HG03378 (cell line): ENCODE measurements at regions not wholly inside any gene's neighbourhood (a gene's known extent, or its start where the extent isn't known, plus 50 kb on each side); places are given as distances from the start of the nearest gene placed in this dataset.
"Not testable (repeated sequence)": the region's sequence is repeated elsewhere in the genome, so short reads cannot be mapped to it uniquely, and the experiment has no call there.

Experiments used
- ATAC-seq: cut with Tn5 transposase; IDR thresholded peaks from one replicate; pipeline ENCODE4 v1.9.1; 2021; ENCODE audit warnings: mild to moderate bottlenecking, moderate library complexity; ENCODE audit not compliant: unreplicated experiment

DNA sequence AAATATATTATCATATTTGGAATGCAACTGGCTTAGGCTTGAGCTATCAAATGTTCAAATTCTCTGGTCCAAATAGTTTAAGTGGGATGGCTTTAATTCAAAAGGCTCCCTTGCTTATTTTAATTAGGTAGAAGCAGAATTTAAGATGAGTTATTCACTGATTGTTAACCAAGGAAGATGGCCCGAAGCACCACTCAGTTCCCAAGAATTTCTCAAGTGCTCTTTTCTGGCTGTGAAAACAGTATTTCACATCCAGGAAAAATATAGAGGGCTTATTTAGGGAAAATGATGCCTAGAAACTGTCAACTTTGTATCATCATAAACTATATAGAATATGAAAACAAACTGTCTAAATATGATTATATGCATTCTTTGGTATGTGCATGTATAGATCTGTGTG is 246.5 kb upstream of the SFRP2 start:
- no peak for ATAC-seq

DNA sequence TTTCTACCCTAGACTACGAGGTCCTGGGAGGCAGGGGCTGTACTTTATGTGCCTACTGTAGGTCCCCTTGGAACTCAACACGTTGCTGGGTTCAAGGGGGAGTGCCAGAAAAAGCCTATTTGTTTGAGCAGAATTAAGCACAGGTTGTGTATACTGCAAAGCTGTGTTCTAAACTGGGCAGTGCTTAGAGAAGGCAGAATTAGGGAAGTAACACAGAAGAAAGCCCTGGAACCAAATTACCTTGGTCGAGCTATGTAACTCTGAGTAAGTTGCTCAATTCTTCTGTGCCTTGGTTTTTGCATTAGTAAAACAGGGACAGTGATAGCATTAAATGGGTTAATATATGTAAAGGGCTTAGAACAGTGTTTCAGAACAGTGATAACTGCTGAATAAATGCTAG is 245.0 kb upstream of the SFRP2 start:
- no peak for ATAC-seq

DNA sequence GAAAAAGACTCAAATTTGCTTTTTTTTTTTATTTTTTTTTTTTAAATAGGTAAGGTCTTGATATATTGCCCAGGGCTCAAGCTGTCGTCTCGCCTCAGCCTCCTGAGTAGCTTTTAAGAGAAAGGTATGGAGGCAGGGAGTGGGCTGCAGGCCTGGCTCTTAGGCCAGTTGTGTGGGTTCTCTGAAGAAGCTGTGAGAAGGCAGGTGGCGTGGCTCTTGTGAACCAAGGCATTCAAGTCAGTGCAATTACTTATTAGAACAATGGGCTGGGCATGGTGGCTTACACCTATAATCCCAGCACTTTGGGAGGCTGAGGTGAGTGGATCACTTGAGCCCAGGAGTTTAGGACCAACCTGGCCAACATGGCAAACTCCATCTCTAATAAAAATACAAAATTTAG is 244.0 kb upstream of the SFRP2 start:
- no peak for ATAC-seq

DNA sequence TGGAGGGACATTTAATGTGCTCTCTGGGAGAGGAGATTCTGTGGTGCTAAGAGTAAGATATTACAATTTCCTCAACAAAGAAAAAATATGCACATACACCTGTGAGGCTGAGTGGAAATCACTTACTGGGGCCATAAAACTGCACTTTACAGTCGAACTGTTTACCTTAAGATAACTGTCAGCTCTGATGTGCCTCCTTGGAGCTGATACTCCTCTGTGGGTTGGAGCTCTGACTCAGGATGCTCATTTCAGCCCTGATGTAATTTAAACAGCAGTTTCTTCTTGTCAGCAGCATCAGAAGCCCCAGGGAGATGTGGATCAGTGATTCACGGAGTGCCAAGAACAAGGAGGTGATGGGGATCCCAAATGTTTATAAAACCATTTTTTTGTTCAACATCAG is 241.9 kb upstream of the SFRP2 start:
- no peak for ATAC-seq

DNA sequence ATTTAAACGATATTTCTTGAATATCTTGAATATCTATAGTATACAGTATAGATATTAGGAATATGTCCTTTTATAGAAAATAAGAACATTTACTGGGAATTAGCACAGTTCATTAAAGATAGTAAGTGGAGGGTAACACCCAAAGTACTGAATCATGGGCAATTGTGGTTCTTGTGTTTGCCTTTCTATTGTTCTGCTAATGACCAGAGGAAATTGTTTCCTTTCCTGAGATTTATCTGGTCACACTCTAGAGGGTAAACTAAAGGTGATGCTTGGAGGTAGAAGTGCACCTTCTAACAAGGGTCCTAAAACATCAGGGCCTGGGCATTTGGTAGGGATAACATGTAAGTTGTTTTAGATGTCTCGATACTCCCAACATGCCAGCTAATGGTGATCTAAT is 241.3 kb upstream of the SFRP2 start:
- no peak for ATAC-seq

DNA sequence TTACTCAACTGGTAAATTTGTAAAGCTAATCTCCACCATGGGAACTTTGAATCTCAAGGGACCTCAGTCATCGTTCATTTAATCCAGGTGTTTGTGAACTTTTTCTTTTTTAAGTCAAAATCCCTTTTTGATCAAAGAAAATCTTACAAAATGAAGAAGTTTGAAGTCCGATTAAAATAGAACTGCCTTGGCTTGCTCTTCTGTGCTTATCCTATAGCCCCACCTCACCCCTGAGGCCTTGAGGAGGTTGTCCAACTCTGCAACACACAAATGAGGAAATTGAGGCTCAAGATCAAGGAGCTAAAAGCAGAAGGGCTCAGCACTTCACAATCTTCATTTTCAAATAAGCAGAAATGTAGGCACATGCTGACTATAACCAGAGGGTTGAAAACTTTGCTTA is 240.3 kb upstream of the SFRP2 start:
- ATAC-seq: no peak

DNA sequence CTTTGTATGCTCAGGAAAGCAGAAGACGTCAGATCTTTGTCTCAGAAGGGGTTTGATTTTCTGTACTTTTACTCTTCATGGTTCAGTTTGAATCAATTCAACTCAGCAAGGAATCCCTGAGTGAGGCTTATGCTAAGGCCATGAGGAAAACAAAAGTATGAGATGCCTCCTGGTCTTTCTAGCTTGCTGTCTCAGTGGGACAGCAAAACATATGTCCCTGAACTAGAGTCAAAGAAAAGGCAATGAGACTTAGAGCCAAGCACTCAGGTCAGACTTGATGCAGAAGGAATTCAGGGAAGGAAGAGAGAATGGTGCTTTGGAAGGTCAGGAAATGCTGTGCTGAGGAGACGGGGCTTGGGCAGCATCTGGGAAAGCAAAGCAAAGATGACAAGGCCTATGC is 236.2 kb upstream of the SFRP2 start:
- ATAC-seq: no peak

DNA sequence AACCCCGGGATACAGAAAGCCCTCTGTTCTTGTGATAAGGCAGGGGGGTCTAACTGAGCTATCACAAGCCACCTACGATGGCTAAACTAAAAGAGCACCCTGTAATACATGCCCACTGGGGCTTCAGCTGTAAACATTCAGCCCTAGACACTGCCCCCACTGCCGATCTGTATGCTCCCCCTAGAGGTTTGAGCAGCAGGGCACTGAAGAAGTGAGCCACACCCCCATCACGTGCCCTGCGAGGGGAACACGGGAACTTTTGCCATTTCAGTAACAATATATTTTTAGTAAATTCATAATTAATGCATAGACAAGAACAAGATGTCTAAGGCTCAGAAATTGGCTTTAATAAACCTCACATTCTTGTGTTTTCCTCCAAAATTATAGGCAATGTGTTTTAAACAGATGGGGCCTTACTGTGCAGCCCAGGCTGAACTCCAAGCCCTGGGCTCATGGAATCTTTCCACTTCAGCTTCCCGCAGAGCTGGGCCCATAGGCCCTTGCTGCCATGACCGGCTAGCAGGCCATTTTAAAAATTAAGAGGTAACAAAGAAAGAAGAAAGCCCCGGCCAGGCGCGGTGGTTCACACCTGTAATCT is 235.3 kb upstream of the SFRP2 start:
- no peak for ATAC-seq

DNA sequence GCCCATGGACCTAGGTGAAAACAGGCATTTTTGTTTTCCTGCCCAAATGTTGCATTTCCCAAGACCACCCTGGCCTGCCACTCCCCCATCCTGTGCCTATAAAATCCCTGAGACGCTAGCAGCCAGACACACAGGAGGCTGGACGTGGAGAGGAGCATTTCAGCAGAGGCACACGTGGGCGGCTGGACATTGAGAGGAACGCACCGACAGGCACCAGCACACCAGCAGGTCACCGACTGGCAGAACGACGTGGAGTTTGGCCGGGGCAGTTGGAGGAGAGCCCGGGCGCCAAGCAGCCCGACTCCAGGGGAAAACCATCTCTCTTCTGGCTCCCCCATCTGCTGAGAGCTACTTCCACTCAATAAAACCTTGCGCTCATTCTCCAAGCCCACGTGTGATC is 234.8 kb upstream of the SFRP2 start:
- ATAC-seq: not testable (repeated sequence)

DNA sequence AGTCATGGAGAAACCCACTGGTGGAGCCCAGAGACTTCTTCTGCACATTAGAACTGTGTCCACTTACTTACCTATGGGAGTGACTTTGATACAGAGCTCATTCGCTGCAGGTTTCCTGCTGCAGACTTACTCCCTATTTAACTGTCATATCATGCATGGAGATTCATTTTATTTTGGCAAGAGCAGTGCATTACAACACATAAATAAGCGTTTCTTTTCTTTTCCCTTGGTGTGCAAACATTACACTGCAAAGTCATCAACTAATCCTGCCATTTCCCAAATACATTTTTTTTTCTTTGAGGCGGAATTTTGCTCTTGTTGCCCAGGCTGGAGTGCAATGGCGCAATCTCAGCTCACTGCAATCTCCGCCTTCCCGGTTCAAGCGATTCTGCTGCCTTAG is 230.9 kb upstream of the SFRP2 start:
- ATAC-seq: no peak

DNA sequence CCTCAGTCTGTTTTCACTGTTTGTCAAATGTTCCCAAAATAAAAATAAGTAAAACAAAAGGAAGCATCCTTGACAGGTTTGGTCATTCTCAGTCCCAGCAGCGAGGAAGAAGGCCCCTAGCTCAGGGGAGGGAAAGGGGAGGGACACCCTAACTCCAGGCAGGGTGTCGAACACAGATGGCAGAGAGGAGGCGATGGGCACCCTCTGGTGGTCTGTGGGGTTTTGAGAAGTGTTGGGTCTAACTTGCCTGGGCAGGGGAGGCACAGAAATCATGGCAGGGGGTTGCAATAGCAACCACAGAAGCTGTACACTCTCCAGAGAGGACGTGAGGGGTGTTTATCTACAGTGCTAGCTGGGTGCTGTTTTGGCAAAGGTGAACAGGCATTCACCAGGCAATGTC is 229.8 kb upstream of the SFRP2 start:
- ATAC-seq: no peak

DNA sequence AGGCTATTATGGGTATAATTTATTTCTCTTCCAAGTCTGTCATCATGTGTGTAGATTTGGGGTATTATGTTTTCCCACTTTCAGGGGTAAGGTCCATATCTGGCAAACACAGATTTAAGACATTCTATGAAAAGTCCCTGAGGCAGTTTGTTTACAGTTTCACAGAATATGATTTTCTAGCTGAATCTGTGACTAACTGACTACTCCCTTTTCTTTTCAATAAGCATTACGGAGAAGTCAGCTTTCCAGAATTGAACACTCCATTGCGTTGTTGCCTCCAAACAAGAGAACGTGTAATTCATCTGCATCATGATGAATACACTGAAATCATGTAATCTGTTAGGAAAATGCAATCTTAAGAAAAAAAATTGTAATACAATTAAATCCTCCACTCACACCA is 226.7 kb upstream of the SFRP2 start:
- no peak for ATAC-seq

DNA sequence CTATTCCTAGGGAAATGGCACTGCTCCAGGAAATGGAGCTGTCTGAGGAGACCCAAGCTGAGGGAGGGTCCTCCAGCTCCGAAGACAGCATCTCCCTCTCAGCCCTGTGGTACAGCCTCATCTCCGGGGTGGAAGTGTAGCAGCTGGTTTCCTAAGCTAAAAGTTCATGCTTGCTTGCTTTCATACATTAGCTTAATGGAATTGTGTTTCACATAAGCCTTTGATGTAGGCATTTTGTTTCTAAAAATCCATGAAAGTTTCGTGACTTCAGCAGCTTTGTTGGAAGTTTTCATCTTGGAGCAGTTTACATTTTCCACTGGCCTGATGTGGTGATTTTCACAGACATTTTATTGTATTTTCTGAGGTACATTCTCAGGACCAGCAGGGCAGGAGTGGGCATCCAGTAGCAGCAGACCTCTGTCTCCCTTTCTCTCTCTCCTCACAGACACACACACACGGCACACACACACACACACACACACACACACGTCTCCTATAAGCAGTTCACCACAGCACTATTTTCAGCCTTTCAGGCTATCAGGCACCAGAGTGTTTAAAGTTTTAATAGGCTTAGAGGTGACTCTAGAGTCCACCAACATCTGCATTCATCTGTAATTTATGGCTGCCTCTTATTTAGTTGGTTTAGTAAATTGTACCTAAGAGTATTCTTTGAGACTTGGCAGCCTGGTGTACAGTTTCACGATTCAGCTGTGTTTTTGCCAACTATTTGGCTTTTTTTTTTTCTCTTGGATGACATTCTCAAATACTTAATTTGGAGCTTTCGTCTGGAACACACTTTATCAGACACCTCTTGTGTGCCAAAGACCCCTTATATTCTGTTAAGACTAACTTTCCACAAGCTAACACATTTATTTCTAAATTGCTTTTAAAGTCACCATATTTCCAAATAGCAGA is 225.8 kb upstream of the SFRP2 start:
- no peak for ATAC-seq

DNA sequence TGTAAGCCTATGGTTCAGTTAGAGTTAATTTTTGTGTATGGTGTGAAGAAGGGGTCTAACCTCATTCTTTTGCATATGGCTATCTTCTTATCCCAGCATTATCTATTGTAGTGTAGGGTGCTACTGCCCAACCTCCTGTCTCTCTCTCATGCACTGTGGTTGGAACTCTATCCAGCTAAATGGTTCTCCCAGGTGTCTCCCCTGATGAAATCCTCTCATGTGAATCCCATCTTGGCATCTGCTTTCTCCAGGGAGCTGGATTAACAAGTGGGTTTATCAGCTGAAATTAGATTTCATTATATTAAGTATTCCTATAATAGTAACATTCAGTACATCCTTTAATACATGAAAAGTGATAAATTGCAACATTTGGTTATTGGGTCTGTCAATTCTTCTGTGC is 224.7 kb upstream of the SFRP2 start:
- ATAC-seq: no peak

DNA sequence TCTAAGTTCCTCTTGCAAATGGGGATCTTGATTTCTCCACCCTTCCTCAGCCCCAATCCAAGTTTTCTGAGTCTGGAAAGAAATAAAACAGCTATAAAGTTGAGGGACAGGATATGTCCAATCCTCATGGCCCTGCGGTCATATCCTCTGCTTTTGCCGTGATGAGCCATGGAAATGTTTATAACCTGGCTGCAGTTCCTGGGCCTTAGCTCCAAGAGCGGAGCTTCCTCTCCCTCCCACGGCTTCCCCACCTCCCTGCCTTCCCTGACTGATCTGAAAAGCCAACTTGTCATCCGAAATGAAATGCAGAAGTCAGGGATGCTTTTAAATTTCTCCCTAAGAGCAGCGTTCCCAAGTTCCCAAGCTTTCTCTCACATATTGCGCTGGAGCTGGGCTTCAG is 221.5 kb upstream of the SFRP2 start:
- no peak for ATAC-seq

DNA sequence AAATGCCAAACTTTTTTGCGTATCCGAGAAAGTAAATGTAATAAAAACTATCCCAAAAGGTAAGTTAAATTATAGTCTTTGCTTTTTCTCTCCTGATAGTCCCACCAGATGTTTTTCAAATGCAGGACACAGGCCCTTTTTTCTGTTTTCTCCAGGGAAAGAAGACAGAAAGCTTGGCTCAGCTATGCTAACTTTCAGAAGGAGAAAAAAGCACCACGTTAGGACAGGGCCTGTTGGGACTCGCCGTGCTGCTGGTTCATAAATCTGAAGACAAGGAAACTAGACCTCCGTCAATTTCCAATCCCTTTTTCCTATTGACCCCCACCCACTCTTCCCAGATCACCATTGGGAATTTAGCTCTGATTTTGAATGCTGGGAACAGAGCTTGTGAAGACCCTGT is 220.9 kb upstream of the SFRP2 start:
- no peak for ATAC-seq

DNA sequence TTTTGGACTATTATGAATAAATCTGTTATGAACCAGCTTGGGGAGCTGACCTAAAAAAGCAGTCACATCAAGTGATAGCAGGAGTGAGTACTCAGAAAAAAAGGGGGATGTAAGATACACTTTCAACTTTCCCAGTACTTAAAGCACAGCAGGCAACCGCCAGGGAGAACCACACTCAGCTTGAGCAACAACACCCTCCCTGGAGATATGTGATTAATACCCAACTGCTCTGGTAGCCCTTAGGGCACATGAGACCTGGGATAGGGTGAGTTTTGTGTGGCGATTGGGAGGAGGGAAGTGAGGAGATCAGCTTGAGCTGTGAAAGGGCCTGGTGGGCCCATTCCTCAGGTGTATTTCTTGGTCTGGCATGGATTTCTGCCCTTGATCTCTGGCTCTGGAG is 220.3 kb upstream of the SFRP2 start:
- ATAC-seq: no peak

DNA sequence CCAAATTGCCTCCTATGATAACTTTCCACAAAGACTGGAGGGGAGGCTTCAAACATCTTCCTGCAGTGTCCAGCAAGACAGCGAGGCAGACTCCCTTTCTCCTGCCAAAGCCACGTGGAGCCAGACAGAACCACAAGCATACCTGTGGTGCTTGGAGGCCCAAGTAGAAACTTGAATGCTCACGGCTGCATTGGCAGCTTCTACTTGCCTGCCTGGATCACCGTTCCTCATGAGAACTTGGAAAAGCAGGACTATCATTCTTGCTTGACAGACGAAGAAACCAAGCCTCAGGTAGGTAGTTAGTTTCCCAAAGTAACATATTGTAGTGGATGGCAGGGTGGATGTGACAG is 216.3 kb upstream of the SFRP2 start:
- ATAC-seq: no peak

DNA sequence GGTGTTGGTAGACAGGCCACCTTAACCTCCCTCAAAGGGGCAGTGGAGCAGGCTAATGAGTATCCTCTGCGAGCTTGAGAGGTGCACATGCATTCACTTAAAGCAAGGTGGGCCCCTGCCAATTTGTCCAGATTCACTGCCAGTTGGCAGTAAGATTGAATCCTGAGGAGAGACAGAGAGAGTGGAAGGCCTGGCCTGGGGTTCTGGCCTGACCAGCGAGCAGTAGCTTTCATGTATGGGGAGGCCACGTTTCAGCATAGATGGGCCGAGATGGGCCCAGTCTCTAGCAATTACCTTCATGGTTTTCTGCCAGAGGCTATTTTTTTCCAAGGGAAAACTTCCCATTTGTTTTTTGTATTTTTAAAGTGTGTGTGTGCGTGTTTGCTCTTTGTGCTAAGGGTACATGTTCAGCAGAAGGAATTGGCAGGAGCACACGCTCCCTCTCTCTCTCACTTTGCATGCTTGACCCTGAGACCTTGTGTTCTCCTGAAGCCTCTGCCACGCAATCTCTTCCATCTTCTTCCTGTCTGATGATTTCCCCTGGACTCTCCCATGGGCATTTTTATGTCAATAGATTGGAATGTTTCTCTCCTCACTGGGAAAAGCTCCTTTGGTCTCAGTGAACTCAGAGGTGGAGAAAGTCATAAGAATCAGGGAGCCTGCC is 215.8 kb upstream of the SFRP2 start:
- ATAC-seq: no peak

DNA sequence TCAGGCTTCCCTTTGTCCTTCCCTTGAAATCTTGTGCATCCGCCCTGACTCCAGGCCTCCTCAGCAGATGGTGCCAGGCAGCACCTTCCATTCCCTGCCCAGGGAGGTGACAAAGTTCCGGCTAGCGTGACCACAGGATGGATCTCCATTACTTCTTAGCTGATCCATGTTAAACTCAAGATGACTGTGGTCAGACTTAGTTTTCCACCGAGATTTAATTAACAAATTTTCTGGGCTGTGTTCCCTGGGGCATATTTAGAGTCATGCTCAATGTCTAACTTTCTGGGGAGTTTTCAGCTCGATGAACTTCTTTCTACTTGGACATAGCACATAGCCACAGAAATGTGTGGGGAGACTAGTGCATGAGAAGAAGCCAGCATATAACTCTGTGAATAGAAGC is 215.1 kb upstream of the SFRP2 start:
- no peak for ATAC-seq

DNA sequence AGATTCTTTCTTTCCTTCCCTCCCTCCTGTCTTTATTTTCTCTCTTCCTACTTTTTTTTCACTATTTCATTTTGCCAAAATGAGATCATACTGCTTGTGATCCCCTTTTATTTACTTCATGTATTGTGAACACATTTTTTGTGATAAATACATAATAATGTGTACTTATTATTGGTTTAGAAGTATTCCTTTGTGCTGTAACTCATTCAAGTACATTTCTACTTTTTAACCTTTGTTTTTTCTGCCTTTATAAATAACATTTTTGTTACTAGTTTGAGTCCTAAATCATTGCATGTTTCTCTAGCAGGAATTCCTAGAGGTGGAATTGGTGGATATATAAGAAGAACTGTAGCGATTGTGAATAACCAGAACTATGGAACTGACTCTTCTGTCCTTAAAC is 214.5 kb upstream of the SFRP2 start:
- ATAC-seq: no peak

DNA sequence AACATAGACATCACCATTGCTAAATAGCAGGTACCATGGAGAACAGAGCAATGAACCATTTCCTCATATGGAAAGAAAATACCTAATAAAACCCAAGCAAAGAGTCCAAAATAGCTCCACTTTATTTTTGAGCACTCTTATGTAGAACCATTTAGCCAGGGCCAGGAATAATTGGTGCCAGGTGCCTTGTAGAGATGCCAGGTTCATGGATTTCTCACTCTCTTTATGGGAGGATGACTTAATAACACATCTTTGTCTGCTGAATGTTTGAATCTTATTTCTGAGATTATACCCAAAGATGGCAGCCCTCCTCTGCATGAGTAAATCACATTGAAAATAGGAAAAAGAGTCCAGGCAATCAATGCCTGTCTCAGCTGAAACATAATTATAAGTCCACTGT is 212.3 kb upstream of the SFRP2 start:
- no peak for ATAC-seq
